ENCODE measurements at regions not wholly inside any gene's neighbourhood (a gene's known extent, or its start where the extent isn't known, plus 50 kb on each side); places are given as distances from the start of the nearest gene placed in this dataset.

- H3K4me1 ChIP-seq (replicated peaks; ENCODE audit: insufficient read depth), result no peaks in the 10 kb centered on the region
- no peak overlapping the region for H2AFZ ChIP-seq
- no peaks in the 10 kb centered on the region for H3K79me2 ChIP-seq (ENCODE audit: low read depth)
- H3K9me3 ChIP-seq (ENCODE audit: insufficient read depth, low read depth), result no peaks in the 10 kb centered on the region
- H3F3A ChIP-seq (ENCODE audit: insufficient read depth, low read depth), result no peaks in the 10 kb centered on the region
- no peaks in the 10 kb centered on the region for H4K20me1 ChIP-seq (ENCODE audit: insufficient read depth)
- no TSS peak for BruUV-seq (replicated peaks)
- no peak overlapping the region for H3K4me3 ChIP-seq
- H3K27me3 ChIP-seq (ENCODE audit: insufficient read depth, low read depth), result peaks cover 91% of the 10 kb centered on the region
- ChIA-PET POLR2A (ENCODE audit: unreplicated experiment) (interaction anchor here (0.5 kb wide), 1 partner anchor 343 kb away, joined by 5 read pairs; no protein-coding TSS in a partner anchor), CTCF (interaction anchor here (0.7 kb wide), 1 partner anchor 564 kb away, joined by 3 read pairs; no protein-coding TSS in a partner anchor)
- H3K9me2 ChIP-seq (ENCODE audit: insufficient read depth), result no peaks in the 10 kb centered on the region
- DNase-seq, result no peak
- no peak for TF ChIP-seq EZH2 (IDR thresholded peaks at IDR 0.05; ENCODE audit: low read depth)
- no peak for TF ChIP-seq CTCF (conservative IDR thresholded peaks at IDR 0.05)
- H3K27ac ChIP-seq, result no peak overlapping the region
- intact Hi-C loops (cut with micrococcal nuclease; ENCODE audit: unreplicated experiment), result no loop called here
- H3K36me3 ChIP-seq (ENCODE audit: low read depth), result no peaks in the 10 kb centered on the region
- no peak overlapping the region for H3K4me2 ChIP-seq
These were observed 168.6 kb upstream of the MVB12B start for GRCh38 chr9:126157826-126158587.

GRCh38 chr9:126158588-126159429, 167.8 kb upstream of the MVB12B start:
- intact Hi-C loops (cut with micrococcal nuclease; ENCODE audit: unreplicated experiment), result no loop called here
- peaks cover 91% of the 10 kb centered on the region for H3K27me3 ChIP-seq (ENCODE audit: insufficient read depth, low read depth)
- H3K36me3 ChIP-seq (ENCODE audit: low read depth), result no peaks in the 10 kb centered on the region
- no peak overlapping the region for H3K4me2 ChIP-seq
- H3K27ac ChIP-seq, result no peak overlapping the region
- H3K79me2 ChIP-seq (ENCODE audit: low read depth), result no peaks in the 10 kb centered on the region
- no peak for DNase-seq
- no peak overlapping the region for H3K4me3 ChIP-seq
- no peaks in the 10 kb centered on the region for H3K9me3 ChIP-seq (ENCODE audit: insufficient read depth, low read depth)
- CTCF ChIA-PET, result no interaction called here
- H3K9me2 ChIP-seq (ENCODE audit: insufficient read depth), result no peaks in the 10 kb centered on the region
- POLR2A ChIA-PET (ENCODE audit: unreplicated experiment), result no interaction called here
- no peaks in the 10 kb centered on the region for H3K4me1 ChIP-seq (replicated peaks; ENCODE audit: insufficient read depth)
- no peak overlapping the region for H2AFZ ChIP-seq
- no peaks in the 10 kb centered on the region for H4K20me1 ChIP-seq (ENCODE audit: insufficient read depth)
- no peaks in the 10 kb centered on the region for H3F3A ChIP-seq (ENCODE audit: insufficient read depth, low read depth)
- BruUV-seq (replicated peaks), result no TSS peak
- no peak for TF ChIP-seq CTCF (conservative IDR thresholded peaks at IDR 0.05)
- no peak for TF ChIP-seq EZH2 (IDR thresholded peaks at IDR 0.05; ENCODE audit: low read depth)

GRCh38 chr9:126159430-126160060, 167.1 kb upstream of the MVB12B start:
- H3K4me2 ChIP-seq, result no peak overlapping the region

More at GRCh38 chr9:126159430-126160060, 167.1 kb upstream of the MVB12B start:
- Histone ChIP-seq H3F3A (ENCODE audit: insufficient read depth, low read depth) (no peaks in the 10 kb centered on the region), H3K27ac (no peak overlapping the region), H3K36me3 (ENCODE audit: low read depth) (no peaks in the 10 kb centered on the region), H3K4me1 (replicated peaks; ENCODE audit: insufficient read depth) (no peaks in the 10 kb centered on the region), H3K79me2 (ENCODE audit: low read depth) (no peaks in the 10 kb centered on the region), H3K9me2 (ENCODE audit: insufficient read depth) (no peaks in the 10 kb centered on the region), H2AFZ (no peak overlapping the region), H3K4me3 (no peak overlapping the region), H3K9me3 (ENCODE audit: insufficient read depth, low read depth) (no peaks in the 10 kb centered on the region), H3K27me3 (ENCODE audit: insufficient read depth, low read depth) (peaks cover 91% of the 10 kb centered on the region), H4K20me1 (ENCODE audit: insufficient read depth) (no peaks in the 10 kb centered on the region)
- ChIA-PET POLR2A (ENCODE audit: unreplicated experiment) (no interaction called here), CTCF (no interaction called here)
- BruUV-seq (replicated peaks), result no TSS peak
- intact Hi-C loops (cut with micrococcal nuclease; ENCODE audit: unreplicated experiment), result no loop called here
- TF ChIP-seq EZH2 (IDR thresholded peaks at IDR 0.05; ENCODE audit: low read depth) (no peak), CTCF (conservative IDR thresholded peaks at IDR 0.05) (no peak)
- DNase-seq, result no peak
